GM19397 (cell line): ENCODE measurements at regions not wholly inside any gene's neighbourhood (a gene's known extent, or its start where the extent isn't known, plus 50 kb on each side); places are given as distances from the start of the nearest gene placed in this dataset.
"Not testable (repeated sequence)": the region's sequence is repeated elsewhere in the genome, so short reads cannot be mapped to it uniquely, and the experiment has no call there.

Experiments
- ATAC-seq: cut with Tn5 transposase; IDR thresholded peaks from one replicate; pipeline ENCODE4 v1.9.1; 2021; ENCODE audit warnings: mild to moderate bottlenecking, moderate library complexity; ENCODE audit not compliant: unreplicated experiment

GRCh38 chr10:118436742-118437141 lies 94.6 kb upstream of the FAM204A start:
- ATAC-seq: no peak

GRCh38 chr10:118430190-118430589 lies 88.1 kb upstream of the FAM204A start:
- ATAC-seq: no peak

- ATAC-seq: peak; percentile 83
Observed at GRCh38 chr10:118423800-118424442, 81.8 kb upstream of the FAM204A start.

GRCh38 chr10:118422241-118422640 lies 80.1 kb upstream of the FAM204A start:
- ATAC-seq: no peak

GRCh38 chr10:118420049-118420448 lies 77.9 kb upstream of the FAM204A start:
- ATAC-seq: not testable (repeated sequence)

- no peak for ATAC-seq
Observed at GRCh38 chr10:118412932-118413331, 70.8 kb upstream of the FAM204A start.

- no peak for ATAC-seq
Observed at GRCh38 chr10:118412132-118412760, 70.1 kb upstream of the FAM204A start.

GRCh38 chr10:118409295-118409694 lies 67.2 kb upstream of the FAM204A start:
- ATAC-seq: no peak

GRCh38 chr10:118408181-118408580 lies 66.1 kb upstream of the FAM204A start:
- no peak for ATAC-seq

GRCh38 chr10:118407777-118408176 lies 65.7 kb upstream of the FAM204A start:
- no peak for ATAC-seq

GRCh38 chr10:118407026-118407425 lies 64.9 kb upstream of the FAM204A start:
- no peak for ATAC-seq

GRCh38 chr10:118405928-118406327 lies 63.8 kb upstream of the FAM204A start:
- ATAC-seq: no peak

GRCh38 chr10:118403967-118404366 lies 61.8 kb upstream of the FAM204A start:
- no peak for ATAC-seq

GRCh38 chr10:118401708-118402193 lies 59.6 kb upstream of the FAM204A start:
- no peak for ATAC-seq

- ATAC-seq: no peak
Observed at GRCh38 chr10:118397391-118397790, 55.3 kb upstream of the FAM204A start.

GRCh38 chr10:118395947-118396346 lies 53.8 kb upstream of the FAM204A start:
- no peak for ATAC-seq

- ATAC-seq: no peak
Observed at GRCh38 chr10:118394301-118395200, 52.4 kb upstream of the FAM204A start.

GRCh38 chr10:118392761-118393160 lies 50.6 kb upstream of the FAM204A start:
- no peak for ATAC-seq
